GM23248 (cell line): ENCODE measurements at regions not wholly inside any gene's neighbourhood (a gene's known extent, or its start where the extent isn't known, plus 50 kb on each side); places are given as distances from the start of the nearest gene placed in this dataset.

Experiments
- EZH2 ChIP-seq: fragments of 200-600 bp; sonication (generic); IDR thresholded peaks from 2 replicates; pipeline ENCODE4 v1.6.1; 2018; ENCODE audit warnings: antibody characterized with exemption, mild to moderate bottlenecking; ENCODE audit not compliant: insufficient read depth, poor library complexity, severe bottlenecking
- EZH2phosphoT487 ChIP-seq: fragments of 200-600 bp; sonication (generic); IDR thresholded peaks from 2 replicates; pipeline ENCODE4 v1.6.1; 2018; ENCODE audit warnings: antibody characterized with exemption, moderate library complexity, mild to moderate bottlenecking, low read depth; ENCODE audit not compliant: insufficient read depth

DNA sequence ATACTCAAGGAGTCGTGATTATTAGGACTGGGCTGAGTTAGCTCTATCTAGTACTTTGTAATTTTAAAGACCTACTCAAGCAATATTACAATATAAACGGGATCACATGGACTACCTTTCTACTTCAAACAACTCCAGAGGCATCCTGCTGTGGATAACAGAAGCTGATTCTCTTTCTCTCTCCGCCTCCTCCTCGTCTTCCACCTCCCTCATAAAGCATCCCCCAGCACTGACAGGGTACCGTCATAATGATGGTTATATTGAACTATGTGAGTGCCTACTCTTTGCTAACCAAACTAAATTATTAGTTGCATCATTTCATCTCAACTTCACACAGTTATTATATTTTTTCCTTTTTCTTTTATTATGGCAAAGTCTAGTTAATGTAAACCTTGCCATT lies 165.4 kb upstream of the FOXF1 start:
- TF ChIP-seq EZH2phosphoT487 (no peak), EZH2 (no peak)
